ENCODE measurements at regions not wholly inside any gene's neighbourhood (a gene's known extent, or its start where the extent isn't known, plus 50 kb on each side); places are given as distances from the start of the nearest gene placed in this dataset.

GRCh38 chr11:112801817-112802088, 159.5 kb upstream of the NCAM1 start:
- no peaks in the 10 kb centered on the region for H4K20me1 ChIP-seq (ENCODE audit: insufficient read depth, poor library complexity, severe bottlenecking)
- H3K9me2 ChIP-seq (replicated peaks; ENCODE audit: insufficient read depth), result no peaks in the 10 kb centered on the region
- no peak overlapping the region for H3K27ac ChIP-seq
- TF ChIP-seq EZH2 (IDR thresholded peaks at IDR 0.05; ENCODE audit: borderline replicate concordance) (no peak), CTCF (IDR thresholded peaks at IDR 0.05; ENCODE audit: poor library complexity) (no peak), EZH2phosphoT487 (IDR thresholded peaks at IDR 0.05; ENCODE audit: low read depth, severe bottlenecking, unreplicated experiment) (no peak)
- no peak overlapping the region for H2AFZ ChIP-seq
- H3K36me3 ChIP-seq (replicated peaks; ENCODE audit: insufficient read depth, low read depth), result no peaks in the 10 kb centered on the region
- H3K79me2 ChIP-seq, result no peaks in the 10 kb centered on the region
- H3K4me1 ChIP-seq (ENCODE audit: insufficient read depth), result peaks cover 2% of the 10 kb centered on the region
- no peak for DNase-seq (ENCODE audit: low spot score)
- no peak overlapping the region for H3K4me3 ChIP-seq
- H3K9me3 ChIP-seq (ENCODE audit: low read depth), result no peaks in the 10 kb centered on the region
- WGBS (ENCODE audit: low lambda C conversion rate, missing lambda C conversion rate), result 81% methylated on average over 5 of the region's 5 CpGs
- no peak overlapping the region for H3K4me2 ChIP-seq
- no peaks in the 10 kb centered on the region for H3K27me3 ChIP-seq

- no peak for DNase-seq (ENCODE audit: low spot score)
- peaks cover 3% of the 10 kb centered on the region for H3K4me1 ChIP-seq (ENCODE audit: insufficient read depth)
- H3K4me2 ChIP-seq, result no peak overlapping the region
- 15% methylated on average over 3 of the region's 3 CpGs for WGBS (ENCODE audit: low lambda C conversion rate, missing lambda C conversion rate)
- H3K27ac ChIP-seq, result no peak overlapping the region
- H3K4me3 ChIP-seq, result no peak overlapping the region
- no peaks in the 10 kb centered on the region for H3K9me3 ChIP-seq (ENCODE audit: low read depth)
- no peaks in the 10 kb centered on the region for H3K27me3 ChIP-seq
- H4K20me1 ChIP-seq (ENCODE audit: insufficient read depth, poor library complexity, severe bottlenecking), result no peaks in the 10 kb centered on the region
- TF ChIP-seq EZH2 (IDR thresholded peaks at IDR 0.05; ENCODE audit: borderline replicate concordance), result no peak
- no peak for TF ChIP-seq CTCF (IDR thresholded peaks at IDR 0.05; ENCODE audit: poor library complexity)
- TF ChIP-seq EZH2phosphoT487 (IDR thresholded peaks at IDR 0.05; ENCODE audit: low read depth, severe bottlenecking, unreplicated experiment), result no peak
- no peaks in the 10 kb centered on the region for H3K79me2 ChIP-seq
- H3K9me2 ChIP-seq (replicated peaks; ENCODE audit: insufficient read depth), result no peaks in the 10 kb centered on the region
- no peak overlapping the region for H2AFZ ChIP-seq
- no peaks in the 10 kb centered on the region for H3K36me3 ChIP-seq (replicated peaks; ENCODE audit: insufficient read depth, low read depth)
Observed at GRCh38 chr11:112805658-112806057, 155.6 kb upstream of the NCAM1 start.

GRCh38 chr11:112806256-112806655, 155.0 kb upstream of the NCAM1 start:
- DNase-seq (ENCODE audit: low spot score), result no peak
- no peaks in the 10 kb centered on the region for H3K9me3 ChIP-seq (ENCODE audit: low read depth)
- no peaks in the 10 kb centered on the region for H3K27me3 ChIP-seq
- H3K9me2 ChIP-seq (replicated peaks; ENCODE audit: insufficient read depth), result no peaks in the 10 kb centered on the region
- H2AFZ ChIP-seq, result no peak overlapping the region
- H3K36me3 ChIP-seq (replicated peaks; ENCODE audit: insufficient read depth, low read depth), result no peaks in the 10 kb centered on the region
- no peak overlapping the region for H3K4me2 ChIP-seq
- H4K20me1 ChIP-seq (ENCODE audit: insufficient read depth, poor library complexity, severe bottlenecking), result no peaks in the 10 kb centered on the region
- H3K4me3 ChIP-seq, result no peak overlapping the region
- no peak for TF ChIP-seq EZH2phosphoT487 (IDR thresholded peaks at IDR 0.05; ENCODE audit: low read depth, severe bottlenecking, unreplicated experiment)
- no peak for TF ChIP-seq EZH2 (IDR thresholded peaks at IDR 0.05; ENCODE audit: borderline replicate concordance)
- no peak for TF ChIP-seq CTCF (IDR thresholded peaks at IDR 0.05; ENCODE audit: poor library complexity)
- H3K27ac ChIP-seq, result no peak overlapping the region
- H3K4me1 ChIP-seq (ENCODE audit: insufficient read depth), result peaks cover 3% of the 10 kb centered on the region
- no peaks in the 10 kb centered on the region for H3K79me2 ChIP-seq

GRCh38 chr11:112806876-112807275, 154.3 kb upstream of the NCAM1 start:
- H3K4me3 ChIP-seq, result no peak overlapping the region
- no peaks in the 10 kb centered on the region for H3K79me2 ChIP-seq
- H3K4me2 ChIP-seq, result no peak overlapping the region
- peaks cover 3% of the 10 kb centered on the region for H3K4me1 ChIP-seq (ENCODE audit: insufficient read depth)
- H3K9me3 ChIP-seq (ENCODE audit: low read depth), result no peaks in the 10 kb centered on the region
- H3K36me3 ChIP-seq (replicated peaks; ENCODE audit: insufficient read depth, low read depth), result no peaks in the 10 kb centered on the region
- TF ChIP-seq CTCF (IDR thresholded peaks at IDR 0.05; ENCODE audit: poor library complexity), result no peak
- no peak for TF ChIP-seq EZH2 (IDR thresholded peaks at IDR 0.05; ENCODE audit: borderline replicate concordance)
- no peak for TF ChIP-seq EZH2phosphoT487 (IDR thresholded peaks at IDR 0.05; ENCODE audit: low read depth, severe bottlenecking, unreplicated experiment)
- no peak overlapping the region for H2AFZ ChIP-seq
- H3K27ac ChIP-seq, result no peak overlapping the region
- no peaks in the 10 kb centered on the region for H3K9me2 ChIP-seq (replicated peaks; ENCODE audit: insufficient read depth)
- no peak for DNase-seq (ENCODE audit: low spot score)
- no peaks in the 10 kb centered on the region for H3K27me3 ChIP-seq
- 27% methylated on average over 3 of the region's 3 CpGs for WGBS (ENCODE audit: low lambda C conversion rate, missing lambda C conversion rate)
- no peaks in the 10 kb centered on the region for H4K20me1 ChIP-seq (ENCODE audit: insufficient read depth, poor library complexity, severe bottlenecking)

All from hepatocyte (in vitro differentiated cells).